GM21515 (cell line): ENCODE measurements at regions not wholly inside any gene's neighbourhood (a gene's known extent, or its start where the extent isn't known, plus 50 kb on each side); places are given as distances from the start of the nearest gene placed in this dataset.
"Not testable (repeated sequence)": the region's sequence is repeated elsewhere in the genome, so short reads cannot be mapped to it uniquely, and the experiment has no call there.

Source experiments
- ATAC-seq: cut with Tn5 transposase; IDR thresholded peaks from one replicate; pipeline ENCODE4 v1.9.1; 2021; ENCODE audit not compliant: unreplicated experiment

GRCh38 chr7:93663561-93664299 lies 89.2 kb upstream of the CALCR start:
- no peak for ATAC-seq

- ATAC-seq: not testable (repeated sequence)
Observed at GRCh38 chr7:93658163-93658562, 83.6 kb upstream of the CALCR start.

- ATAC-seq: no peak
Observed at GRCh38 chr7:93651603-93652159, 77.2 kb upstream of the CALCR start.

GRCh38 chr7:93646538-93646937 lies 72.0 kb upstream of the CALCR start:
- no peak for ATAC-seq

GRCh38 chr7:93636276-93636675 lies 61.8 kb upstream of the CALCR start:
- no peak for ATAC-seq

- ATAC-seq: no peak
Observed at GRCh38 chr7:93632371-93632770, 57.8 kb upstream of the CALCR start.

- no peak for ATAC-seq
Observed at GRCh38 chr7:93629291-93629801, 54.8 kb upstream of the CALCR start.

GRCh38 chr7:93626869-93627268 lies 52.3 kb upstream of the CALCR start:
- no peak for ATAC-seq
